HG03469 (cell line): ENCODE measurements at regions not wholly inside any gene's neighbourhood (a gene's known extent, or its start where the extent isn't known, plus 50 kb on each side); places are given as distances from the start of the nearest gene placed in this dataset.

Experiments
- ATAC-seq: cut with Tn5 transposase; IDR thresholded peaks from one replicate; pipeline ENCODE4 v1.9.1; 2021; ENCODE audit warnings: mild to moderate bottlenecking, moderate library complexity, moderate number of reproducible peaks; ENCODE audit not compliant: unreplicated experiment

- ATAC-seq: no peak
Measured at GRCh38 chr16:76222853-76223252, 54.3 kb upstream of the CNTNAP4 start.

DNA sequence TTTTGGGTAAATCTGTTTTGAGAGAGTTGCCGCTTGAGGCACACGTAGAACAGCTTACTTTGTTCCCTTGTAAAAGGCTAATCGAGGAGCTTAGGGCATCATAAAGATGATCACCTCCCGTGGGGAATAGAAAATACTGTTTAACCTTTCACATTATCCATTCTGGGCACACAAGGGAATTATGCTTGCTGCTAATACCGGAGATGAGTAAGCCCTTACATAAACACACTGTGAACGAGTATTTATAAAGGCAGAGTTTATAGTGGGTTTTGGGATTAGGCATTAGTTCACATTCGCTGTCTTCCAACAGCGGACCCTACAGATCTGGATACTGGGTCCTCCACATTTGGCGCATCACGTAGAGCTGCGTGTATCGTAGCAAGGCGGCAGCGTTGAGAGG, 51.2 kb upstream of the CNTNAP4 start:
- no peak for ATAC-seq

DNA sequence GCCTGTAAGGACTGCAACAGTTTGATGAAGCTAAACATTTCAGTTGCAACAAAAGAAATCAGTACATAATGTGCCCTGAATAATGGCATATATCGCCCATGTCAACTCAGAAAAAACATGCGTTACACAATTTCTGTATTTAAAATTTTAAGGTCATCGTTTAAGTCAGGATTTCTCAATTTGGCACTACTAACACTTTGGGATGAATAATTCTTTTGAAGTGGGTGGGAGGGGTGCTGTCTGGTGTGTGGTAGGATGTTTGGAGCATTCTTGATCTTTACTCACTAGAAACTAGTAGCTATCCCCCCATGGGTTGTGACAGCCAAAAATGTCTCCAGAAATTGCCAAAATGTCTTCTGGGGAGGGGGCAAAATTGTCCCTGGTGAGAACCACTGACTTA, 50.7 kb upstream of the CNTNAP4 start:
- ATAC-seq: no peak
